ELR (cell line): ENCODE measurements at regions not wholly inside any gene's neighbourhood (a gene's known extent, or its start where the extent isn't known, plus 50 kb on each side); places are given as distances from the start of the nearest gene placed in this dataset.

Experiments
- DNase-seq: peaks from one replicate; pipeline ENCODE4 v3.0.0-alpha.2; 2015; ENCODE audit warnings: low read depth

DNA sequence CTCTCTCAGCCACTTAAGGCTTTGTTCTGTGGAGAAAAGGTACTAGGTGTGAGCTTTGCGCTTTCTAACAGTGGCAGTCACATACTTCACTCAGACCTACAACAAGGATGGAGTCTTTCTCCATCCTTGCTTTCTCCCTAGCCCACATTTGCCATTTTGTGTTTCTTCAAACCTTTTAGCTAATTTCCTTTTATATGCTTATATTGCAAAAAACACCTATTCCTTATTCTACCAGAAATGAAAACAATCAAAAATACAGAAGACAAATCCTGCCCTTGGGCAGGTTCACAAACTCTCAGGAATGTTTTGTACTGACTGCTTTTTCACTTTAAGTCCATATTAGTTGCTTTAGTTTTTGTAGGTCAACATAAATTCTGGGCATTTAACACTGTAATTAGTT, 914.2 kb downstream of the SQOR start:
- no peak for DNase-seq

DNA sequence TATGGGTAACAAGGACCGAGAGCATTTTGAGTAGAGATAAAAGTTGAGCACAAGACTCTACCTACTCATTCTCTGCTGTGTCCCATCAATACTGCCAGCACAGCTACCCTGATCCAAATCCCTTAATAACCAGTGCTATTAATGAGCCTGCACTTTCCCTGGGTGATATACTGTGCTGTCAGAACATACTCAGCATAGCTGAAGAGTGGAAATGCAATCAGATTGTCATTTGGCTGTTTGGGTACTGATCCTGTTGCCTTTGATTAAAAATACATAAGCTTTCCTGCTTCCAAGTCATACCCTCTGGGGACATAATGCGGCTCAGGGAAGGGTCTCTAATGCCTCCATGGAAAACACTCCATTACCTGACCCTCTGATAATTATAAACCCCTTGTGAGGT, 917.5 kb downstream of the SQOR start:
- no peak for DNase-seq

DNA sequence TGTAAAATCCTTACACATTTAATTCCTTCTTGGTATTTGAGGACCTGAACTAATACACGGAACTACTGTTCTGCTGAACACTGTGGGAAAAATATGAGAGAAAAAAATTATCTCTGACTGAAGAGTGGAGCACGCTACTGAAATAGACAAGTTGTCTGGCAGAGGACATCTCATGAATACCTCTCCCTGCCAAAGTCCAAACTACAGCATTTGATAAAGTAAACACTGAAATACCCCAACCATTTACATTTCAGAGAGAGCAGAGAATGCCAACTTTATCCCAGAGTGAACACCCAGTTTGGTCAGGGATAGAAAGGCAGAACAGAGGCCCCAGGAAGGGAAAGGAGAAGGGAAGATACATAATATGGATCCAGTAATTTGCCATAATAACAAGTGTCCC, 920.7 kb downstream of the SQOR start:
- DNase-seq, result no peak

DNA sequence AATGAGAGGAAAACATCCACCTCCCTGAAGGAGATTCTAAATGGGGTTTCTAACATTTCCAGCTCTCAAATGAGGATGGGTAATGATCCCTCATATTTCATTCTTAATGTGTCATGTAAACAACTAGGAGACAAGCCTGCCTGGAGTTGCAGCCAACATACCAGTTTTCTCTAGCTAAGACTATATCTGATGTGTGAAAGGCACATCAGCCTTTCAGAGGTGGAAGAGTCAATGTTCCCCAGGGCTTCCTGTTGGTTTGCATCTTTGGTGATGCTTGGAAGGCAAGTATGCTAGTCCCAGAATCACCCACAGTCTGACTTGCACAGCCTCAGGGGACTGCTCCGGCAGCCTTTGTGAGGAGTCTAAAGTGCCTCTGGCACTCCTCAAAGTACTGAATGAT, 921.2 kb downstream of the SQOR start:
- DNase-seq, result no peak

DNA sequence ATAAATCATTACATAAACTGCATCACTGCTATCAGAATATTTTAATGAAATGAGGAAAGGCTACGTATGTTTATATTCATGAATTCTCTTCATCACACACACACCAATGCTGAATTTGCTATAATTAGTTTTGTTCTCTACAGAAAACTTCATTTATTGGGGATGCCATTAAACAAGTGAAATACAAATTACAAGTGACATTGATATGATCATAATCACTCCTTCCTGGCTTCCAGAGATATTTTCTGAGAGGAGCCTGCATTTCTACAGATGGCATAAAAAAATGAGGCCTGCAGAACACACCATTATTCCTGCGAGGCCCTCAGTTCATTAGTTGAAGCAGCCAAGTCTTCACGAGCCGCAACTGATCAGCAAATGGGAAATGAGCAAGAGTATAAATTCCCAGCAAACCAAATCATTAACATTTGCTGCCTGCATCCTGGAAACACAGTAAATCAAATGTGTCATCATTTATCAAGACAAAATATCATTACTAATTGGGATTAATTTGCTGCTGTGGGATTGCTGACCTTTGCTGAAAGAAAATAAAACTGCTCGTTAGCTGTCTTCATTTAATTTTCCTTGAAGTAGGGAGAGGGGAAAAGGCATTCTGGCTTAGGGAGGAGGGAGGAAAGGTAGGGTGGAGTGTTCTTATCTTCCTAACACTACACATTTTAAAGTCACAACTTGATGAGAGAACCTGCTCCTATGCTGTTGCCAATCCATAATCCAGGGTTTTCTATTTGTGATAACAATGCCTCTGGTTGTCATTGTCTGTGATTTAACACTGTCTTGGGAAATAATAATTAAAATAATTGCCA, 921.9 kb downstream of the SQOR start:
- no peak for DNase-seq

DNA sequence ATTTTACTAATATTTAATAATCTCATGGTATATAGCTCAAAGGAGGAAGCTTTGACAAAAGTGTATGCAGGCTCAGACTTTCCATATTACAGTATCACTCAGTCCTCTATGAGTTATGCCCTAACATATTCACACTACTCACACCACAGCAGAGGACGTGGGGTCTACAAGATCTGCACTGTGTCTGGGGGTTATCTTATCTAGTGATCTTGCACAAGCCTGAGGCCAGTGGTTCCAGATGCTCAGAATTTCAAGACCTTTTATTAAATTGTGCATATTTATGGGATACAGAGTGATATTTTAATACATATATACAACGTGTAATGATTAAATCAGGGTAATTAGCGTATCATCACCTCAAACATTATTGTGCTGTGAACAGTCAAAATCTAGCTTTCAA, 933.1 kb downstream of the SQOR start:
- DNase-seq, result no peak

DNA sequence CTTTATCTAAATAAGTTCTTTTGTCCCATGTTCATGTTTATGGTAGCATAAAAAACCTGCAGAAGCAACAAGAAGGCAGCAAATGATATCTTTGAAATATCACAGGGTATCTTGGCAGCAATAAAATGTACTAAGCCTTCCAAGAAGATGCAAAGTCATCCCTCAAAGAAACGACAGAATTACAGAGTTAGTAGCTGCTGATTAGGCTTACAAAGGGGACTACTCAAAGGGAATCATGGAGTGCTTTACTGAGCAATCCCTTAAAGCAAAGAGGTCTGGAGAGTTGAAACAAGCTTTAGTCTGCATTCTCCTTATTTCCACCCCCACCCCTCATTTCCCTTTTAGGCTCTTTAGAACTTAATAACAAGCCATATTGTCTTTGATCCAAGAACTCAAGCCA, 935.0 kb downstream of the SQOR start:
- no peak for DNase-seq

DNA sequence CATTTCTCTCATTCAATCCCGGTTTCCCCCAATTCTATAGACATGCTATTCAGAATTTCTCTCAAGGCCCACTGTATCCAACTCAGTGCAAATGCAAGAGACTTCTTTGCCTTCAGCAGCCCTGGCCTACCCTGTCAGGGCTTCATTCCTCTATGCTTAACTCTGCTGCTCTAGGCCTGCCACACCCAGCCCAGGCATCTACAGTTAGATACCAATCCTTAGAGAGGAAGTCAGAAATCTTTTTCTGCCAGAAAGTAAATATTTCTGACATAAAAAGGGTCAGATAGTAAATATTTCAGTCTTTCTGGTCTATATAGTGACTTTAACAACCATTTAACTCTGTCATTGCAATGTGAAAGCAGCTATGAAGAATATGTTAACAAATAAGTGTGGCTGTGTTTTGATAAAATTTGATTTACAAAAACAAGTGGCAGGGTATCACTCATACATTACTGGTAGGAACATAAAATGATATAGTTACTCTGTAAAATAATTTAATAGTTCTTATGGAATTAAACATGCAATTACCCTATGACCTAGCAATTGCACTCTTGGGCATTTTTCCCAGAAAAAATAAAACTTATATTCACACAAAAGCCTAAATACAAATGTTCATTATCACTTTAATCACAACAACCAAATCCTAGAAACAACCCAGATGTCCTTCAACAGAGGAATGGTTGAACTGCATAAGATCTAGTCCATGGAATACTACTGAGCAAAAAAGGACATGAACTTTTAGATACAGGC, 942.0 kb downstream of the SQOR start:
- no peak for DNase-seq

DNA sequence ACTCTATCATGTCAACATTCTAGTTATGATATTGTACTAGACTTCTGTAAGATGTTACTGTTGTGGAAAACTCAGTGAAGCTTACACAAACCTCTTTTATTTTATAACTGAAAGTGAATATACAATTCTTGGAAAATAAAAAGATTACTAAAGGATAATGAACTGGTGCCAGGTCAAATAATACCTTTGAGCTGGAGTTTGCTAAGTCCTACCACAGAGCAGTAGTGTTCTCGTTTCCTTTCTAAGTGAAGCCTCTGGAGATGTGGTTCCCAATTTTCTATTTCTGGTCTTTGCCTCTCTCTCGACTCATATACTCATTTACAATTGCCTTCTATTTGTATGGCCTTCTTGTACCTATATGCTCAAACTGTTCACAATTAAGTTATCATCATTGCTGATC, 942.9 kb downstream of the SQOR start:
- DNase-seq, result no peak

DNA sequence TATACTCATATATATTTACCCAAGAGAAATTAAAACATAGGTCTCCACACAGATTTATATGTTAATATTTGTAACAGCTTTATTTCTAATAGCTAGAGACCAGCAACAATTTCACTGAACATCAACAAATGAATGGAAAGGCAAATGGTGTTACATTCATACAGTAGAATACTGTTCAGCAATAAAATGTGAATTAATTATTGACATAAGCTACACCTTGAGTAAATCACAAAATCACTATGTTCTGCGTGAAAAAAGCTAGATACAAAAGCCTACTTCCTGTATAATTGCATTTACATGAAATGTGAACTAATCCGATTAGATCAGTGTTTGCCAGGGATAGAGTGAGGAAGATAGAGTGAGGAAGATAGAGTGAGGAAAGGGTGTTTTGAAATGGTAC, 945.7 kb downstream of the SQOR start:
- DNase-seq, result no peak

DNA sequence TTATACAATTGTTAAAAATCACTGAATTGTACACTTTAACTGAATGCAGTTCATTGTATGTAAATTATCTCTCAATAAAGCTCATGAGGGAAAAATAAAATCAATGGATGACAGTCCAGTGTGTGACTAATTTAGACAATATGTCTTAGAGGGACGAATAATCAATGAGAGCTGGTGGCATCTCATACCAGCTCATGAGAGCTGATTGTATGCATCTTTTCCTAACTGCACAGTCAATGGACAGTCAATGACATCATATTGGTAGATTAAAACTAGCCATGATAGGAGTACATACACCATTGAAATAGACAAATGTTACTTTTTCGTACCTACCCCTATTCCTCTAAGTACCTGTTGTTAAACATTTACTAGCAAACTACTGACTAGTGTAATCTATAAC, 946.1 kb downstream of the SQOR start:
- DNase-seq, result no peak

DNA sequence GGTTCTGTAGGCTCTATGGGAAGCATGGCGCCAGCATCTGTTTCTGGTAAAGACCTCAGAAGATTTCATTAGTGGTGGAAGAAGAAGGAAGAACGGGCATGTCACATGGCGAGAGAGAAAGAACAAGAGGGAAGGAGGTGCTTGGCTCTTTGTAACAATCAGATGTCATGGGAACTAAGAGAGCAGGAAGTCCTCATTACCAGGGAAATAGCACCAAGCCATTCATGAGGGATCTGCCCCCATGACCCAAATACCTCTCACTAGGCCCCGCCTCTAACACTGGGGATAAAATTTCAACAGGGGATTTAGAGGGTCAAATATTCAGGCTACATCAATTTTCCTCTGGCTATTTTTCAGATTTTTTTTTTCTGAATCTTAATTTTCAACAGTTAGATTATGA, 954.3 kb downstream of the SQOR start:
- no peak for DNase-seq

DNA sequence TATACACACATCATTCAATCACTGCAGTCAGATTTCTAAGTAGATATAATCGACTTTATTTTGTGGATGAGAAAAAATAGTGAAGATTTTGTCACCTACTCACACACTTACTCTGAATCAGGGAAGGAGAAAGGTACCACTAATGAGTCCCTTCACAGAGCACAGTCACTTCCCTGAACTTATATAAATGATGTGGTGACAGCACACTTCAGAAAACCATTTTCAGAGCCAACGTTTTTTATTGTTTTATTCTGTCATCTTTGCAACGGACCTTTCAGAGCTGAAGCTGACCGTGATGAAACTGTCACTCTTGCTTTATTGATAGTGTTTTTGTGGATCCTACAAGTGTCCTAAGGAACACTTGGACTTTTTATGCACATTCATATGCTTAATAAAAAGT, 956.6 kb downstream of the SQOR start:
- no peak for DNase-seq

DNA sequence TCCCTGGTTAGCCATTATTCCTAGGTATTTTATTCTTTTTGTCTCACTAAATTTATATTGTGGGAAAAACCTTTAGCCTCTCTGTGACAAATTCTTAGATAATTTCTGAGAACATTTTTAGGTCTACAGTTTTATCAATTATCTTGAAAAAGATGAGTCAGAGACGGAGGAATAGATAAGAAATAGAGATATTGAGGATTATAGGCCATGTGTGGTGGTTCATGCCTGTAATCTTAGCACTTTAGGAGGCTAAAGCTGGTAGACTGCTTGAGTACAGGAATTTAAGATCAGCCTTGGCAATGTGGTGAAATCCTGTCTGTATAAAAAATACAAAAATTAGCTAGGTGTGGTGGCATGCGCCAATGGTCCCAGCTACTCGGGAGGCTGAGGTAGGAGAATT, 960.2 kb downstream of the SQOR start:
- no peak for DNase-seq

DNA sequence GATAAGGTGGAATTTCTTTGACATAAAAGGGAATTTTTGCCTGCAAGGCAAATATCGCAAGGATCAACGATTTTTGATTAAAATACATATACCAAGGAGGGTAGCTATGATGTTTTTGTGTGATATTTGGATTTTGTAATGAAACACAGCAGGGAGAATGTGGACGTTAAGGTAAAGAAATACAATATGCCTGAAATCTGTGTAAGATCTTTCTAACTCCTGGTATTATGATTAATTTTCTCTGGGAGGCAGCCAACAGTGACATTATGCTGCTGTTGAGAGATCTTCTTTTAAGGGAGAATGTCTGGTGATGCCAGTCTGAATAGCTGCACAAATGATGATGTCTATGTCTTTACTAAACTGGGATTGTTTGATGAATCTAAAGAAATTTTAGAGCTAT, 972.2 kb downstream of the SQOR start:
- DNase-seq, result no peak

DNA sequence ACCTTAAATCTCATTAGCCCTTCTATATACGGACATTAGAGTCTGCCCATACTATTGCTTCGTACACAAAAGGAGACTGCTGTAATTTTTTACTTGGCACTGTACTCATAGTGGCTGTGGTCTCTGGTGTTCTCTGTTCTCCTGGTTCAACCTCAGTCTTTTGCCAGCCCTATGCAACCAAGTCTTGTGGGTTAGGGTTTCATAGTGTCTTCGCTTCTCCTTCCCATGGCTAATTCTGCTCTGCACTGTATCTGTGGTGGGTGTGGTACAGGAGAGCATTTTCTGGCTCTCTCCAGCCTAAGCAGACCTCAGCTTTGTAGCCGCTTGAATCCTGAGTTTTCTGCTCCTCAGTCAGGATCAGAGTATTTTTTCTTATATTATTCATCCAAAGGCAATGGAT, 981.2 kb downstream of the SQOR start:
- no peak for DNase-seq

DNA sequence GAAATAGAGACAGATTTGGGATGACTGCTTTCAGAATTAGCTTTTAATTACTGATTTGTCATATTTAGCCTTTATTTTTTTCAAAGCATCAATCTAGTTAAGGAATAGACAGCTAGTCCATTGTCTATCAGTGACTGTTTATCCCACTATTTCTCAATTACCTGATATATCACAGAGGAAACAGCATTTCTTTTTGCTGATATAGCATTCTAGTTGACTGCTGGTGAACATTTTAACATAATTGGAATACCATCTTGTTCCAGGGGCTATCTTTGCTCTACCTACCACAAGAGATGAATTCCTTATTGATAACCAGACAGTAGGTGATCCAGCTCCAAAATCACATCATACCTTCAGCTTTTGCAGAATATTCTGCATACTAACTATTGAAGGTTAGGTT, 982.7 kb downstream of the SQOR start:
- no peak for DNase-seq

DNA sequence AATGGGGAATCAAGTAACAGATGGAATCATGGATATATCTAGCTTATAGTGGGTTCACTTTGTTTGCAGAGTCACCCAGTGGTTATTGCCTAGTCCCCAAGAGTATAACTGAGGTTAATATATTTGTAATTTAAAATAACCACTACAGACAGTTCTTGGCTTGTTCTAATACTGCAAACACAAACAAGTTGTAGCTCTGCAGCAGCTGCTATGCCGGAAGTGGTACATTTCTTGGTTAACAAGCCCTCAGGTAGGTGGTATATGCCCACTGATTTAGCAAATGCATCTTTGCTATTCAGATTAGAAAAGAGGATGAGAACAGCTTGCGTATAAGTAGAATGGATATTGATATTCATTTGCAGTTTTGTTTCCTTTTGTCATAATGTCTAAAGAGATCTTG, 984.2 kb downstream of the SQOR start:
- no peak for DNase-seq

DNA sequence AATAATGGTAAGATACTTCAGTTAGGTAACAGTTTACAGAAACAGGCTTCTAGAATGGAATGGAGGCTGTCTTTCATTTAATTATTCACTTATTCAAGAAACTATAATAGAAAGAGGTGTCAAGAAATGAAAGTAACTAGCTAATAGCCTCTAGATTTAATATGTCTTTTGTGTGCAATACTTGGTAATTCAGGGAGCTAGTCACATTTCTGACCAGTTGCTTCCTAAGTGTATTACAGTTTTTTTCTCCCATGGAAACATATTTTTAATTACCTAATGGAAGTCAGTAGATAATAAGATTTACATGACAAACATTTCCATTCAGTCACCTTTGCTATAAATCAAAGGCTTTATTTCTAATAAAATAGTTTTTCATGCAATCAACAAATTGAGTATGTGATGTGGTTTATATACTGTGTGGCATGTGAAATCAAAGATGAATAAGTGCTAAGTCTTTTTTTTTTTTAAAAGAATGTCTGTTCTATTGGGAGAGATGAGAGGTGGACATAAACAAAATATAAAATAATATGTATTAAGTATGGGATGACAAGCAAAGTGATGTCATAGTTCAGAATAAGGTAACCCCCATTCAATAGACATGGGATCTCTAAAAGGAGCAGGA, 985.7 kb downstream of the SQOR start:
- DNase-seq, result no peak

DNA sequence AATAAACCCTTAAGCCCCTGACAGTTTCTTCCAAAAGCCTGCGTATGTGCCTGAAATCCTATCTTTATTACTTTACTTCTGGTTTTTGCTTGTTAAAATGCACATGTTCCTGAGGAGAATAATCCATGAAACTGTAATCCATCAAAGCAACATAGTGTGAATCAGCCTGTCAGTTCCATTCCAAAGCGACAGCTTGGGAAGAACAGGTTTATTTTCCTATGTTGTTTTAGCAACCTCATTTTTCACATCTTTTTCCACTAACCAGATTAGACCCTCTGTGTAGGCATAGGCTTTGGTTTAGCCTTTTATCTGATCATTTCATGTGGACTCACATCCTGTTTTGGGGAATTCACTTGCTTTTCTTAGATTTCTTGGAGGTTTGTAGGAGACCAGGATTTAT, 988.0 kb downstream of the SQOR start:
- DNase-seq, result no peak

DNA sequence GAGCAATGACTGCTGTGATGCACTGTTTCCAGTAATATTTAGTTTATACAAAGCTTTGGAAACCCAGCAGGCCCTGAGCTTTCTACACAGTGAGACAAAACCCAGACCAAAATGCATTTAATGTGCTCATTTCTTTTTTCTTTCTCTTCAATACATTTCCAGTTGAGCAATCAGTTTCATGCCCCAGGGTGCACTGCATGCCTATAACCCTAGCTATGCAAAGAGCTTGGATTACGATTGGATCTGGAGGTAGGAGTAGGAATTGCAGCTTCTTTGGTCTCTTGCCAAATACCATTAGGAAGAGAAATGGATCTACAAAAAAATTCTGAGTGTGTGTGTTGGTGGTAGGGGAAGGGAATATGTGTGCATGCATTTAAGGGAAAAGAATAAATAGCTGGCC, 1001.4 kb downstream of the SQOR start:
- DNase-seq, result no peak

DNA sequence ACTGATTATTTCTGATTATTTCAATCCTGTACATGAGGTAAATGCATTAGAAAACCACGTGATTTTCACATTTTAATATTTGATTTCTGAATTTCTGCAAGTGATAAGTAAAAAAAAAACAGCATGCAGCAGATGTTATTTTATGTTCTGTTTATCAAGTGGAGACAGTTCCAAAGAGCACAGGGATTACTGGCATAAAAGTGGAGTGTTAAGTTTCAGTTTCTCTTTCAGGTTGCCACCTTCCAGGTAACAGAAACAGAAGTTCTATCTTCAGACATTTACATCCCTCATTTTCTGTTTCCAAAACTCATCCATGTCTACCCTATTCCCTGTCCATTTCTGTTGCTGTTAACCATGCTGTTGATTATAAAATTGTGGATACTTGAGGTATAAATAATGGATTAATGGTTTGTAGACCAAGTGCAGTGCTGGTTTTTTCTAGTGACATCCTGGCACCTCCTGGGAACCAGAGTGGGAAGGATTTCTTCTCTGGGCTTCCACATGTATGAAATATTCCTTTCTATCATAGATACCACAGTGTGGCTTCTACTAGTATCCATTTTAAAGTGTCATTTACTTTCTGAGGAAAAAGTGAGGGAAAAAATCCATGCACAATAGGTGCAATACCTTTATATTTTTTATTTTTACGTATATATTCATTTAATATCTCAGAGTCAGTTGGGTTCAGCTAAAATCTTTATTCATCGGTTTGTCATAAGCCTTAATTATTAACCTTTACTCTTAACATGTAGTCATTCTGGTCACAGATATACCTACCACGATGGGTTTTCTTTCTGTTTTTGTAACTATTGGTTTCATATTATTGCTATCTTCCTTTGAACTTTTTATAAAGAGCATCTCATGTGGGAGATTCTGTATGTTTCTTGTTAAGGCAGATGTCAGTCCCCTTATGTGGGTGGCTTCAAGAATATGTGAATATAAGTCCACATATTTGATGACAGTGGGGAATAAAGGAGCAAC, 1010.0 kb downstream of the SQOR start:
- no peak for DNase-seq
